ENCODE measurements at regions not wholly inside any gene's neighbourhood (a gene's known extent, or its start where the extent isn't known, plus 50 kb on each side); places are given as distances from the start of the nearest gene placed in this dataset.

- ATAC-seq (no peak), FAIRE-seq (no peak), DNase-seq (ENCODE audit: extremely low read depth in 1 of 4, low spot score in 3 of 4) (no peak)
- in situ Hi-C loops (cut with MboI): no loop called here
- Histone ChIP-seq H3K4me3 (no peak overlapping the region), H3K4me2 (ENCODE audit: insufficient read depth, low read length) (no peak overlapping the region), H3K27ac (ENCODE audit: extremely low read depth, low read depth, low read length) (no peak overlapping the region), H2AFZ (ENCODE audit: low read depth, low read length) (no peak overlapping the region), H3K36me3 (ENCODE audit: control insufficient read depth, insufficient read depth, low read length) (no peaks in the 10 kb centered on the region), H3K27me3 (ENCODE audit: control insufficient read depth in 2 of 2, insufficient read depth in 2 of 2, low read length in 2 of 2) (no peaks in the 10 kb centered on the region), H3K4me1 (replicated peaks in 1 of 2; ENCODE audit: control insufficient read depth in 2 of 2, insufficient read depth in 2 of 2, low read length in 2 of 2) (no peaks in the 10 kb centered on the region; a peak in 1 of 5 replicates), H3K9me3 (replicated peaks; ENCODE audit: control insufficient read depth, insufficient read depth, low read depth, low read length) (no peaks in the 10 kb centered on the region), H3K79me2 (ENCODE audit: control insufficient read depth, insufficient read depth, low read length) (no peaks in the 10 kb centered on the region), H3K9me1 (ENCODE audit: control insufficient read depth, insufficient read depth, low read length) (no peaks in the 10 kb centered on the region), H3K9ac (ENCODE audit: insufficient read depth in 1 of 2, low read depth in 2 of 2, low read length in 2 of 2) (no peak overlapping the region), H4K20me1 (replicated peaks; ENCODE audit: control insufficient read depth, insufficient read depth, low read length) (no peaks in the 10 kb centered on the region)
- TF ChIP-seq POLR2H (tag; IDR thresholded peaks at IDR 0.05; ENCODE audit: low read depth) (no peak), ZNF316 (IDR thresholded peaks at IDR 0.05) (no peak), KDM4B (IDR thresholded peaks at IDR 0.05; ENCODE audit: borderline replicate concordance in 2 of 2, low read depth in 1 of 2) (no peak), E2F5 (CRISPR knock-in tag; IDR thresholded peaks at IDR 0.05) (no peak), ZNF586 (CRISPR knock-in tag; conservative IDR thresholded peaks at IDR 0.05) (no peak)
- intact Hi-C loops (cut with micrococcal nuclease): no loop called here
- BruUV-seq (replicated peaks): no TSS peak
- WGBS (ENCODE audit: insufficient coverage, low coverage, missing lambda C conversion rate): 9% methylated on average over 1 of the region's 1 CpG
- POLR2A ChIA-PET: interaction anchor here (0.6 kb wide), 1 partner anchor 61 kb away, joined by 3 read pairs; no protein-coding TSS in a partner anchor
- CTCF ChIA-PET (ENCODE audit: low intra/inter-chr PET ratio): no interaction called here
Measured at GRCh38 chr12:45665941-45666340, 63.6 kb upstream of the ARID2 start.

- Histone ChIP-seq H3K9me1 (ENCODE audit: control insufficient read depth, insufficient read depth, low read length) (no peaks in the 10 kb centered on the region), H3K9me3 (replicated peaks; ENCODE audit: control insufficient read depth, insufficient read depth, low read depth, low read length) (no peaks in the 10 kb centered on the region), H3K9ac (ENCODE audit: insufficient read depth in 1 of 2, low read depth in 2 of 2, low read length in 2 of 2) (no peak overlapping the region), H2AFZ (ENCODE audit: low read depth, low read length) (no peak overlapping the region), H3K79me2 (ENCODE audit: control insufficient read depth, insufficient read depth, low read length) (no peaks in the 10 kb centered on the region), H3K4me1 (replicated peaks in 1 of 2; ENCODE audit: control insufficient read depth in 2 of 2, insufficient read depth in 2 of 2, low read length in 2 of 2) (no peaks in the 10 kb centered on the region; a peak in 1 of 5 replicates), H3K27ac (ENCODE audit: extremely low read depth, low read depth, low read length) (no peak overlapping the region), H3K36me3 (ENCODE audit: control insufficient read depth, insufficient read depth, low read length) (no peaks in the 10 kb centered on the region), H3K4me2 (ENCODE audit: insufficient read depth, low read length) (no peak overlapping the region), H4K20me1 (replicated peaks; ENCODE audit: control insufficient read depth, insufficient read depth, low read length) (no peaks in the 10 kb centered on the region), H3K4me3 (no peak overlapping the region), H3K27me3 (ENCODE audit: control insufficient read depth in 2 of 2, insufficient read depth in 2 of 2, low read length in 2 of 2) (no peaks in the 10 kb centered on the region)
- FAIRE-seq (no peak), DNase-seq (ENCODE audit: extremely low read depth in 1 of 4, low spot score in 3 of 4) (no peak), ATAC-seq (no peak)
- POLR2A ChIA-PET: no interaction called here
- 10% methylated on average over 3 of the region's 3 CpGs for WGBS (ENCODE audit: insufficient coverage, low coverage, missing lambda C conversion rate)
- intact Hi-C loops (cut with micrococcal nuclease) (no loop called here), in situ Hi-C loops (cut with MboI) (no loop called here)
- BruUV-seq (replicated peaks): no TSS peak
- CTCF ChIA-PET (ENCODE audit: low intra/inter-chr PET ratio): no interaction called here
- TF ChIP-seq PBX2 (CRISPR knock-in tag; IDR thresholded peaks at IDR 0.05; ENCODE audit: low read depth) (no peak), PBX2 (tag; conservative IDR thresholded peaks at IDR 0.05; ENCODE audit: low read depth) (no peak)
- TF ChIP-seq, protein P1, sequence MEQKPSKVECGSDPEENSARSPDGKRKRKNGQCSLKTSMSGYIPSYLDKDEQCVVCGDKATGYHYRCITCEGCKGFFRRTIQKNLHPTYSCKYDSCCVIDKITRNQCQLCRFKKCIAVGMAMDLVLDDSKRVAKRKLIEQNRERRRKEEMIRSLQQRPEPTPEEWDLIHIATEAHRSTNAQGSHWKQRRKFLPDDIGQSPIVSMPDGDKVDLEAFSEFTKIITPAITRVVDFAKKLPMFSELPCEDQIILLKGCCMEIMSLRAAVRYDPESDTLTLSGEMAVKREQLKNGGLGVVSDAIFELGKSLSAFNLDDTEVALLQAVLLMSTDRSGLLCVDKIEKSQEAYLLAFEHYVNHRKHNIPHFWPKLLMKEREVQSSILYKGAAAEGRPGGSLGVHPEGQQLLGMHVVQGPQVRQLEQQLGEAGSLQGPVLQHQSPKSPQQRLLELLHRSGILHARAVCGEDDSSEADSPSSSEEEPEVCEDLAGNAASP (IDR thresholded peaks at IDR 0.05): no peak
Measured at GRCh38 chr12:45666396-45666795, 63.1 kb upstream of the ARID2 start.

All from K562 (cell line).